GM21447 (cell line): ENCODE measurements at regions not wholly inside any gene's neighbourhood (a gene's known extent, or its start where the extent isn't known, plus 50 kb on each side); places are given as distances from the start of the nearest gene placed in this dataset.
"Not testable (repeated sequence)": the region's sequence is repeated elsewhere in the genome, so short reads cannot be mapped to it uniquely, and the experiment has no call there.

ENCODE experiments used
- ATAC-seq: cut with Tn5 transposase; IDR thresholded peaks from one replicate; pipeline ENCODE4 v1.9.1; 2021; ENCODE audit not compliant: unreplicated experiment

GRCh38 chr20:25865715-25866656 is 169.3 kb upstream of the ZNF337 start:
- no peak for ATAC-seq

- ATAC-seq, result not testable (repeated sequence)
Measured at GRCh38 chr20:25864963-25865714, 168.5 kb upstream of the ZNF337 start.

GRCh38 chr20:25864326-25864962 is 167.8 kb upstream of the ZNF337 start:
- ATAC-seq, result no peak

GRCh38 chr20:25863536-25864325 is 167.1 kb upstream of the ZNF337 start:
- no peak for ATAC-seq

- not testable (repeated sequence) for ATAC-seq
Measured at GRCh38 chr20:25862967-25863530, 166.4 kb upstream of the ZNF337 start.

GRCh38 chr20:25860531-25861150 is 164.0 kb upstream of the ZNF337 start:
- no peak for ATAC-seq

- peak; percentile 47 for ATAC-seq
Measured at GRCh38 chr20:25859649-25860530, 163.2 kb upstream of the ZNF337 start.

- ATAC-seq, result no peak
Measured at GRCh38 chr20:25858495-25859425, 162.1 kb upstream of the ZNF337 start.

GRCh38 chr20:25857091-25857788 is 160.6 kb upstream of the ZNF337 start:
- not testable (repeated sequence) for ATAC-seq

GRCh38 chr20:25856256-25856884 is 159.7 kb upstream of the ZNF337 start:
- no peak for ATAC-seq

- ATAC-seq, result not testable (repeated sequence)
Measured at GRCh38 chr20:25855451-25856156, 159.0 kb upstream of the ZNF337 start.

- not testable (repeated sequence) for ATAC-seq
Measured at GRCh38 chr20:25854666-25855065, 158.0 kb upstream of the ZNF337 start.

- ATAC-seq, result not testable (repeated sequence)
Measured at GRCh38 chr20:25853718-25854388, 157.2 kb upstream of the ZNF337 start.

- not testable (repeated sequence) for ATAC-seq
Measured at GRCh38 chr20:25852968-25853717, 156.5 kb upstream of the ZNF337 start.

- ATAC-seq, result not testable (repeated sequence)
Measured at GRCh38 chr20:25850133-25850532, 153.5 kb upstream of the ZNF337 start.
